DMS79 (cell line): ENCODE measurements at regions not wholly inside any gene's neighbourhood (a gene's known extent, or its start where the extent isn't known, plus 50 kb on each side); places are given as distances from the start of the nearest gene placed in this dataset.
A peak's percentile ranks its signal among the peaks of the same experiment; 100 is the strongest.
"Not testable (repeated sequence)": the region's sequence is repeated elsewhere in the genome, so short reads cannot be mapped to it uniquely, and the experiment has no call there.

Source experiments
- DNase-seq: peaks from one replicate; lab custom pipeline; 2025; lab: John Stamatoyannopoulos, UW

- peak; percentile 74 for DNase-seq
These were observed 222.8 kb downstream of the FOXD2 start for GRCh38 chr1:47660622-47661021.

- peak; percentile 74 for DNase-seq
These were observed 223.2 kb downstream of the FOXD2 start for GRCh38 chr1:47661040-47661439.

- DNase-seq, result no peak
These were observed 224.2 kb downstream of the FOXD2 start for GRCh38 chr1:47662068-47662467.

- DNase-seq, result no peak
These were observed 225.4 kb downstream of the FOXD2 start for GRCh38 chr1:47663286-47663685.

GRCh38 chr1:47664356-47664755, 226.5 kb downstream of the FOXD2 start:
- no peak for DNase-seq

- DNase-seq, result not testable (repeated sequence)
These were observed 227.1 kb downstream of the FOXD2 start for GRCh38 chr1:47664896-47665295.

- no peak for DNase-seq
These were observed 231.3 kb downstream of the FOXD2 start for GRCh38 chr1:47669081-47669585.

GRCh38 chr1:47672622-47673021, 234.8 kb downstream of the FOXD2 start:
- no peak for DNase-seq

- DNase-seq, result no peak
These were observed 236.3 kb downstream of the FOXD2 start for GRCh38 chr1:47674189-47674588.

- no peak for DNase-seq
These were observed 237.3 kb downstream of the FOXD2 start for GRCh38 chr1:47675047-47675675.

- DNase-seq, result no peak
These were observed 237.9 kb downstream of the FOXD2 start for GRCh38 chr1:47675721-47676120.

- DNase-seq, result no peak
These were observed 238.6 kb downstream of the FOXD2 start for GRCh38 chr1:47676311-47677054.

GRCh38 chr1:47677241-47677940, 239.5 kb downstream of the FOXD2 start:
- no peak for DNase-seq

GRCh38 chr1:47678464-47678980, 240.7 kb downstream of the FOXD2 start:
- no peak for DNase-seq

GRCh38 chr1:47679301-47679791, 241.5 kb downstream of the FOXD2 start:
- DNase-seq, result peak; percentile 66

GRCh38 chr1:47679826-47680225, 242.0 kb downstream of the FOXD2 start:
- no peak for DNase-seq

GRCh38 chr1:47680815-47681475, 243.1 kb downstream of the FOXD2 start:
- DNase-seq, result no peak

- DNase-seq, result no peak
These were observed 243.9 kb downstream of the FOXD2 start for GRCh38 chr1:47681735-47682134.

- DNase-seq, result no peak
These were observed 244.4 kb downstream of the FOXD2 start for GRCh38 chr1:47682198-47682597.

GRCh38 chr1:47682786-47683350, 245.0 kb downstream of the FOXD2 start:
- DNase-seq, result no peak

- no peak for DNase-seq
These were observed 245.6 kb downstream of the FOXD2 start for GRCh38 chr1:47683401-47683800.

- DNase-seq, result no peak
These were observed 246.7 kb downstream of the FOXD2 start for GRCh38 chr1:47684518-47684917.
